SJSA1 (cell line): ENCODE measurements at regions not wholly inside any gene's neighbourhood (a gene's known extent, or its start where the extent isn't known, plus 50 kb on each side); places are given as distances from the start of the nearest gene placed in this dataset.

Experiments
- DNase-seq, 2 experiments: peaks; one replicate each; pipeline ENCODE4 v3.0.0-alpha.2; 2015 to 2020; ENCODE audit warnings: low spot score in 2 of 2, low read depth in 1 of 2
- H3K27ac ChIP-seq: fragments of 250-450 bp; sonication (Bioruptor Pico); 2 replicates; pipeline ENCODE4 v1.5.1; 2020; ENCODE audit warnings: mild to moderate bottlenecking, moderate library complexity
- H3K27me3 ChIP-seq: fragments of 250-450 bp; sonication (Bioruptor Pico); replicated peaks from 2 replicates; pipeline ENCODE4 v1.5.1; 2020; ENCODE audit warnings: mild to moderate bottlenecking, moderate library complexity
- H3K36me3 ChIP-seq: fragments of 250-450 bp; sonication (Bioruptor Pico); 2 replicates; pipeline ENCODE4 v1.5.1; 2020; ENCODE audit warnings: mild to moderate bottlenecking
- H3K4me1 ChIP-seq: fragments of 250-450 bp; sonication (Bioruptor Pico); replicated peaks from 2 replicates; pipeline ENCODE4 v1.6.1; 2021; ENCODE audit warnings: mild to moderate bottlenecking
- H3K4me3 ChIP-seq: fragments of 250-450 bp; sonication (Bioruptor Pico); 2 replicates; pipeline ENCODE4 v1.5.1; 2020; ENCODE audit warnings: mild to moderate bottlenecking
- H3K9me3 ChIP-seq: fragments of 250-450 bp; sonication (Bioruptor Pico); replicated peaks from 2 replicates; pipeline ENCODE4 v1.5.1; 2020; ENCODE audit warnings: mild to moderate bottlenecking

DNA sequence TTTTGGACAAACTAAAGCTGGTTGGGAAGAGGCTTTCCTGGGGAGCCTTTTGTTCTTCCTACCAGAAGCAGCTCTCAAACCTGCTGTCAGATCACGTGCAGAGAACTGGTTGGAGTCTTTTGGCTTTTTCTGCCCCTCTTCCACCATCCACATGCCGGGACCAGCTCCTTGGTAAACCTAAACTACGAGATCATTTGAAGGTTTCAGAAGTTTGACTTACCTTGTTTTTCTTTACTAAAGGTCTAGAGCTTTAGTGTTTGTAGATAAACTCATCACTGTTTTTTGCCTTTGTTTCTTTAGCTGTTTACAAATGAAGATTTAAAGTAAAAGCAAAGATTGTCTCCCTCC lies 113.4 kb downstream of the HLX start:
- H3K4me1 ChIP-seq = peaks cover 10% of the 10 kb centered on the region
- no peak overlapping the region for H3K4me3 ChIP-seq
- H3K36me3 ChIP-seq = no peaks in the 10 kb centered on the region
- no peaks in the 10 kb centered on the region for H3K9me3 ChIP-seq
- DNase-seq = no peak
- H3K27ac ChIP-seq = no peak overlapping the region
- no peaks in the 10 kb centered on the region for H3K27me3 ChIP-seq

DNA sequence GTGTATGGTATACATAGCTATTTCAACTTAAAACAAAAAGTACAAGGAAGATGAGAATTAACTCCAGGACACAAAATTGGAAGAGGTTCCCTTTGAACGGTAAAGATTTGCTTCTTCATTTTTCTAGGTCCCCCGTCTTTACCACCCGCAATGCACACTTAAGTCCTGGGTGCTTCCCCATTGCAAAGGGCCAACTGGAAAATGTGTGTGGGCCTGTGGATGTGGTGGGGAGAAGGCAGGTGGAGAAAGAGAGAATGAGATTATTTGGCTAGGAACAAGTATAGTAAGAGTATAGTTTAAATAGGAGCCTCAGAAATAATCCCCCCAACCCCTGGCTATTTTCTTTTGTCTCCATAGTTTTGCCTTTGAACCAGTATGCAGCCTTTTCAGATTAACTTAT lies 115.4 kb downstream of the HLX start:
- H3K36me3 ChIP-seq = no peaks in the 10 kb centered on the region
- no peak overlapping the region for H3K4me3 ChIP-seq
- no peak overlapping the region for H3K27ac ChIP-seq
- H3K4me1 ChIP-seq = peaks cover 10% of the 10 kb centered on the region
- no peaks in the 10 kb centered on the region for H3K9me3 ChIP-seq
- DNase-seq = no peak
- no peaks in the 10 kb centered on the region for H3K27me3 ChIP-seq

DNA sequence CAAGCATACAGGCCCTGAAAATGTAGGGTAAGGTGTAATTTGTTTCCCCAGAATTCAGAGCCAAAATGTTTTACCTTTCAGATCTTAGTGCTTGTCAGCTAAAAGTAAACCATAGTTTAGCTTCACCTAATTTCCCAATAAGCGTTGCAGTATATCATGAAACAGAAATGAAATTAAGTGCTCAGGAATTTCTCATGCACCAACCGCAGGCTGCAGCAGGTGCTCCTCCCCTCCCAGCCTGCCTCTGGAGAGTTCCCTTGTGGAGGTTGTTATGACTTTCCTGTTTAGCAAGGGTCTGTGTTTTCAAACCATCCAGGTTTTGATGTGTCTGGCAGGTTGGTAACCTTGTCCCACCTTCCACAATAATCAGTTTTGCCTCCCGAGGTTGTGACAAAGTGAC lies 118.5 kb downstream of the HLX start:
- no peak for DNase-seq
- Histone ChIP-seq H3K4me3 (no peak overlapping the region), H3K27me3 (no peaks in the 10 kb centered on the region), H3K4me1 (no peaks in the 10 kb centered on the region), H3K36me3 (no peaks in the 10 kb centered on the region), H3K9me3 (no peaks in the 10 kb centered on the region), H3K27ac (no peak overlapping the region)

DNA sequence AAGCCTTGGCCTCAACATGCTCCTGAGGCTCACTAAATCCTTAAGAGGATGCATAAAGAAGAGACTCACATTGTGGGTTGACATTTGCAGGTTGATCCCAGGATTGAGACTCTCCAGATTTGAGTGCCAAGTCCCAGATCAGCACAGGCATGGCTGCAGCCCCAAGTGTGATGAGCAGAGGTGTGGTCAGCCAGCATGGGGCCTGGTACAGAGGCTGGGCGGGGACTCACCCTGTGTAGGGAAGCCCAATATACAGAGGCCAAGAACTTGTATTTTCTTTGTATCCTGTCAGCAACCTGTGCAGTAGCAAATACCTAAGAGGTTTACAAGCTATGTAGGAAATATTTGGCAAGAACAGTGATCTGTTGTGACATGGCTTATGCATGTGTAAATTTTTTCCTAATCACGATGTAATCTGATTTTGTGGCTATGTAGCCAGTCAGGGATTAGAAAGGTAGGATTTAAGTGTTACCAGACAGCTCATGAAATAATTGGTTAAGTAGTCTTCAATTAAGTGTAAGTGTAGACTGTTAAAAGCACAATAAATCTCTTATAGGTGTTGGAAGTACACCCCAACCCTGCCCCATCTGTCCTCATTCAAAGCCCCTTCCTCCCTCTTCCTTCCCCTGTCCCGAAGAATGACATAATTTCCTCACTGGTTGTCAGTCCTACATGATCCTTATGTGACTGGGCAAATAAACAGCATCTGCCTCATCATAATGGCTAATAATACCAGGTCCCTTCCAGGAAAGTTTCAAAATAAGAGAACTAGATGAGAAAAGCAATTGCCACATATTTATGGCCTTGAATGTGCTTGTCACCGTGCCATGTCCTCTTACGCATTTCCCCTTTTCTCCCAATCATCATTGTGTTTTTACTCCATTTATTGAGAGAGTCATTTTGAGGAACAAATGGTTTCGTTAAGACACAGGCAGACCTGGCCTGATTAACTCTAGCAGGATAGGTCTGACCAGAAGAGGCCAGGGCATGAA lies 120.9 kb downstream of the HLX start:
- H3K27me3 ChIP-seq = no peaks in the 10 kb centered on the region
- no peak overlapping the region for H3K4me3 ChIP-seq
- no peak for DNase-seq
- no peaks in the 10 kb centered on the region for H3K4me1 ChIP-seq
- H3K27ac ChIP-seq = no peak overlapping the region
- H3K36me3 ChIP-seq = no peaks in the 10 kb centered on the region
- no peaks in the 10 kb centered on the region for H3K9me3 ChIP-seq

DNA sequence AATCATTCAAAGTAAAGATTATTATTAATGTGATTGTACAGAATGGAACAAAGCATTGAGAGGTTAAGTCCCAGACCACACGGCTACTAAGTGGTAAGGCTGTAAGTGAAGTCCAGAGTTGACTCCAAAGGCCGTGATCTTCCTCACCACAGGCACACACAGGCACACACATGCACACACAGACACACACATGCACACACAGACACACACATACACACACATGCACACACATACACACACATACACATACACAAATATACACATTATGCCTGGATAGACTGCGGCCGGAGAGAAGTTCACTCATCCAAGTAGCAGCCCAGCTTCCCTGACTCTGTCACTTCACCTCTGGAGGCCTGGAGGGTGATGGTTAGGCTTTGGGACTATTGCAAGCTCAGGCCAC lies 121.9 kb downstream of the HLX start:
- Histone ChIP-seq H3K27me3 (no peaks in the 10 kb centered on the region), H3K4me3 (no peak overlapping the region), H3K9me3 (no peaks in the 10 kb centered on the region), H3K27ac (no peak overlapping the region), H3K36me3 (no peaks in the 10 kb centered on the region), H3K4me1 (no peaks in the 10 kb centered on the region)
- no peak for DNase-seq

DNA sequence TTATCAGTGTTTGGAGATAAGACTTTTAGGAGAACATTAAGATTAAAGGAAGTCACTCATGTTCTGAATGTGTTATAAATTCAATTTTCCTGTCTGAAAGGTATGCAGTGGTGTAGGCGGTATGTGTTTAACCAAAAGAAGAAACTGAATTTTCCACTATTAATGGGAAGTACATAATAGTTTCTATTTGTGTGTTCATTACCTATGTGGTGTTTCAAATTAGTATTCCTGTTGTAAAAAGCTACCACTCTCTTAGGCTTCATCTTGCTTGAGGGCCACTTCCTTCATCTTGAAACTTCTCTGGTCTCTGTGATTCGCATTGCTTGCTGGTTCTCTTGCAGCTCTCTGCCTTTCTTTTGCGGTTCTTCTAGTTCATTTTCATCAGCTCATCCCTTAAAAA lies 123.4 kb downstream of the HLX start:
- no peaks in the 10 kb centered on the region for H3K9me3 ChIP-seq
- no peak for DNase-seq
- no peaks in the 10 kb centered on the region for H3K27me3 ChIP-seq
- no peak overlapping the region for H3K4me3 ChIP-seq
- no peaks in the 10 kb centered on the region for H3K4me1 ChIP-seq
- no peaks in the 10 kb centered on the region for H3K36me3 ChIP-seq
- H3K27ac ChIP-seq = no peak overlapping the region

DNA sequence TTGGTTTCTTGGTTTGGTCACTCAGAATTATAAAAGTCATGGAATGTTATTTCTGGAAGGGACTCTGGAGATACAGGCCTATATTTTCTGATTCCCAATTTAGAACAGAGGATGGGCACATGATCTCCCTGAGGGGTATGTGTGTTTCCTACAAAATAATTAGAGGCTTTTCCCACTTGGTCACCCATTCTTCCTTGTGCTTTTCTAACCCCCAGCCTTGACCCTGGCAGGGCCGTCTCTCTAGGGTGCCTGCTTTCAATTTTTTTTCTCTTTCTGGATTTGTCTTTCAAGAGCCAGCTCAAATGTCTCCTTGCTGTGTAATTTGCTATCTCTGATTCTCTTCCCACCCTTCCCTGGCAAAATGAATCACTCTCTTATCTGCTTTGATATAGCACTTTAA lies 131.9 kb downstream of the HLX start:
- Histone ChIP-seq H3K36me3 (no peaks in the 10 kb centered on the region), H3K27ac (no peak overlapping the region), H3K4me1 (no peaks in the 10 kb centered on the region), H3K9me3 (no peaks in the 10 kb centered on the region), H3K4me3 (no peak overlapping the region), H3K27me3 (no peaks in the 10 kb centered on the region)
- DNase-seq = no peak

DNA sequence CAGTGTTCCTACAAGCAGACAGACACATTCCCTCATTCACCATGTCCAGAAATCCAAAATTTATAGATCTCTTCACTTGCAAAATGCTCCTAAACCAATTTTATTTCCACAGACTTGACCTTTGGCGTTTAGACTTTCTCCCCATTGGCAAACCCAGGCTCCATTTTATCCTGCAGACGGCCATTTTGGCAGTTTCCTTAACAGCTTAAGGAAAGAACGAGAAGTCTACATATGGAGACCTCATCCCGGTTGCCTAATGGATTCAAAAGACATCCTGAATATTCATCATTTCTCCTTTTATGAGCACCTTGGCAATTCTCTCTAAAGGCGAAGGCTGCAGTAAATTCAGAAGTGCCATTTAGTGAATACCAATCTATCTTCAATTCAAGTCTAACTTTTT lies 132.9 kb downstream of the HLX start:
- H3K4me1 ChIP-seq = no peaks in the 10 kb centered on the region
- no peak overlapping the region for H3K27ac ChIP-seq
- no peaks in the 10 kb centered on the region for H3K9me3 ChIP-seq
- H3K27me3 ChIP-seq = no peaks in the 10 kb centered on the region
- H3K36me3 ChIP-seq = no peaks in the 10 kb centered on the region
- no peak overlapping the region for H3K4me3 ChIP-seq
- no peak for DNase-seq

DNA sequence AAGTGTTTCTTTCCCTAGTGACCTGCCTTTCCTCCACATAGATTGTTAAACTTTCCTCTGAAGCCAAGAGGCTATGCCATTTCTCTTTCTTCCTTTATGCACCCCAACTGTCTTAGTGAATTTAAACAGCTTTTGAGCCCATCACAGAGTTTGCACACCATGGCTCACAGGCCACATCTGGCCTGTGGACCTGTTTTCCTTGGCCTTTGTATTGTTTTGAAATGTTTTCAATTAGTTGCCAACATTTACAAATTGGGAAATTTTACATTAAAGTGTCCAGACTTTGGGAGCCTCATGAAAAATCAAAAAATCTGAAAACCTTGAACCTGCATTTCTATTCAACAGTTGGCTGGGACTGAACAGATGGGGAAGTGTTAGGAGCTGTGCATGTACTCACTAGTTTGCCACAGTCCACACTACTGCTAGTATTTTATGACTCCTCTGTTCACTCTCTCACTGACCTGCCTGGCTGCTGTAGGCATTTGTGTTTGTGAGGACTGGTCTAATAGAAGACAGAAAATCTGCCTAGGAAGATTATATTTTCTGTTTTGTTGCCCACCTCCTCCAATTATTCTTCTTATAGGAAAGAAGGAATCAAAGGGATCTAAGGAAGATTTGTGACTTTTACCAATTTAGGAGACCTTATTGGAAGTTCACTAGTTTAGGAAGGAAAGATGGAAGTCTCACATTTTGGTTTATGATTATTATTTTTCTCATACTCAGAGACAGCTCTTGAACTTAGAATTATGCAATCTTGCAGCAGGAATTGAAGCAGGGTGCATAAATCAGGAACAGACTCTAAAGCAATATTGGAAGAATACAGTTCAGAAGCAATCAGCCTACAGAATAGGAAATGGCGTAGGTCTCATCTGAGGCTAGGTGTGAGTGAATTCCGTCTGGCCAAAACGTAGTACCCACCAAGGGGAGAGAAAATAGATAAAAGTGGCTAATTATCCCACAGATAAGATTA lies 134.7 kb downstream of the HLX start:
- Histone ChIP-seq H3K4me1 (no peaks in the 10 kb centered on the region), H3K27me3 (no peaks in the 10 kb centered on the region), H3K36me3 (no peaks in the 10 kb centered on the region), H3K4me3 (no peak overlapping the region), H3K27ac (no peak overlapping the region), H3K9me3 (no peaks in the 10 kb centered on the region)
- DNase-seq = no peak

DNA sequence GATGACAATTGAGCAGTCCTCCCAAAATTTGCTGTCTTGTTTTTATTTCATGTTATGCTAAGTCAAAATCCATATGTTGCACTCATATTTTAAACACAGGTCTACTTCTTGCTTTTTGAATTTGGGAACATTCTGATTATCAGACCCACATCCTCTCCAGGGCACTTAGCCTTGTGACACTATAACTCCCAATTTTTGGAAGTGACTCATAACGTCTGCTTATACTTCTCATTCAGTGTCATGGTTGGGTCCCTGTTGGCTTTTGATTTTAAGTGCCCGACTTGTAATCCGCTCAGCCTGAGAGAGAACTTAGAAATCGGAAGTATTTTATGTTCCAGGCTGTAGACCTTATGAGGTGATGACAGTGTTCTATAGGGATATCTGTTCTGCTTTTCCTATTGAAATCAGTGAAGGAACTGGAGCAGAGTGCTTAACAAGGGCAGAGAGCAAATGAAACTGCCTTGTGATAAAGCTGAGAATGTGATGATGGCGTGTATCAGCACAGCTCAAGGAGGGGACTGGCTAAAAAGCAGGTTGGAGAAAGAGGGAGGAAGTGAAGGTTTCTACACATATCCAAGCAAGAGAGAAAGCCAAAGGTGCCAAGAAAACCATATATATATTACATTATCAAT lies 136.0 kb downstream of the HLX start:
- no peak overlapping the region for H3K27ac ChIP-seq
- H3K9me3 ChIP-seq = no peaks in the 10 kb centered on the region
- H3K36me3 ChIP-seq = no peaks in the 10 kb centered on the region
- H3K4me1 ChIP-seq = no peaks in the 10 kb centered on the region
- H3K27me3 ChIP-seq = no peaks in the 10 kb centered on the region
- no peak overlapping the region for H3K4me3 ChIP-seq
- DNase-seq = no peak

DNA sequence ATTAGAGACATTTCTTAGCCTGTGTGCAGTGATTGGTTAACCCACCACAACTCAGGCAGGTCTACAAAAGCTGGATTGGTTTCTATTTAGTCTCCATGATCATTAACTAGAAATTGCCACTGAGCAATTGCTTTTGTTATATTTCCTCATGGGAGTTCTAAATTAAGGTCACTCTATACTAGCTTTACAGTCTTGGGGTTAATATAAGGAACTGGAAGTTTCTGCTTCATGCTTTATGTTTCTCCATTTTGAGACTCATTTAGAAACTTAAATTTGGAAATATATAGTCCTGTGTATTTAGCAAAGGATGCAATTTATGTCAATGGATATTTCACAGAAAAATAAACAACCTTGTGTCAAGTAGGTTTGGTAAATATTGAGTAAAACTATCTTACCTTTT lies 137.5 kb downstream of the HLX start:
- Histone ChIP-seq H3K27me3 (no peaks in the 10 kb centered on the region), H3K9me3 (no peaks in the 10 kb centered on the region), H3K27ac (no peak overlapping the region), H3K36me3 (no peaks in the 10 kb centered on the region), H3K4me3 (no peak overlapping the region), H3K4me1 (no peaks in the 10 kb centered on the region)
- DNase-seq = no peak

DNA sequence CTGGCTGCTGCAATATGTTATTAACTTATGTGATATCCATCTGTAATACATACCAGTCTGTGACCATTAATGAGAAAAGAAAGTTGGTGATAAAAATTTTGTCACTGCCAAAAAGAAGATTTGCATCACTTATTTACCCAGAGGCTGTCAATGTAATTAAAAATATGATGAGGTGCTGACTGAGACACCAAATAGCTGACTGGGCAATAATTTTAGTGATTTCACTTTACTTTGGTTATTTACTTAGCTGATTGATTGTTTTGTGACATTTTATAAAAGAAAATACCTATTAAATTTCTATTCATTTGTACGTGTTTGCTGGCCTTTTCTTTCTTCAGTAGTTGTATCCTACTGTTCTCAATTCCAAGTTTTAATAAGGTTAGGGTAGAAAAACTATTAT lies 139.2 kb downstream of the HLX start:
- no peaks in the 10 kb centered on the region for H3K9me3 ChIP-seq
- H3K27me3 ChIP-seq = no peaks in the 10 kb centered on the region
- no peaks in the 10 kb centered on the region for H3K4me1 ChIP-seq
- H3K27ac ChIP-seq = no peak overlapping the region
- H3K36me3 ChIP-seq = no peaks in the 10 kb centered on the region
- DNase-seq = no peak
- no peak overlapping the region for H3K4me3 ChIP-seq

DNA sequence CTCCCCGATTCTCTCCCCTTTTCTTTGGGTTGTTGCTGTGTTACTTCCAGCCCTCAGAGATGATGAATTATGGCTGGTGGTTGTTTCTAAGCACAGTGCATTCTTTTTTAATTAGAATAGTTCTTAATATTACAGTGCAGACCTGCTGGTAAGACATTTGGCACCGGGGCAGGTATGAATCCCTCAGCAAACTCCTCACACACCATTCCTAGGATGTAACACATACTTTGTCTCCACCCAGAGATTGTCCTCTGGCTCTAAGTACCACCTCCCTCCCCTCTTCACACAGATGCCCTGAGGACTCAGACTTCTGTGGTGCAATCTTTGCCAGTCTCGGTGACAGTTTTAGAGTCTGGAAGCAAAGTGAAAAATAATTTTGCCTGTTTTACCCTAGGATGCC lies 143.1 kb downstream of the HLX start:
- Histone ChIP-seq H3K36me3 (no peaks in the 10 kb centered on the region), H3K4me3 (no peak overlapping the region), H3K27me3 (no peaks in the 10 kb centered on the region), H3K4me1 (no peaks in the 10 kb centered on the region), H3K27ac (no peak overlapping the region), H3K9me3 (no peaks in the 10 kb centered on the region)
- no peak for DNase-seq

DNA sequence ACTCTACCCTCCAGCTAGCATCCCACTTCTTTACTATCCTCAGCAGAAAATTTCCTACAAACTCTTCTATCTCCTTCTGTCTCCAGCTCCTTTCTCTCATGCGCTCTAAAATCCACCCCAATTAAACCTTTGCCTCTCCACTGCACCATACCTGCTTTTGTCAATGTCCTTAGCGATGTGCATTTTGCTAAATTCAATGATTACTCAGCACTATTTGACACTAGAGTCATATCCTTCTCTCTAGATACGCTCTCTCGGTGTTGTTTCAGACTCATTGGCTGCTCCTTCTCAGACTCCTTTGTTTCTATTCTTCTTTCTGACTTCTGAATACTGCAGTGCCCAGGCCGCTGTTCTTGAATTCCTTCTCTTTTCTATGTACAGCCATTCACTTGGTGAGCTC lies 144.2 kb downstream of the HLX start:
- no peak overlapping the region for H3K4me3 ChIP-seq
- no peaks in the 10 kb centered on the region for H3K4me1 ChIP-seq
- H3K27ac ChIP-seq = no peak overlapping the region
- H3K9me3 ChIP-seq = no peaks in the 10 kb centered on the region
- DNase-seq = no peak
- H3K27me3 ChIP-seq = no peaks in the 10 kb centered on the region
- no peaks in the 10 kb centered on the region for H3K36me3 ChIP-seq
